Thoracic aorta (tissue), 2 donors: ENCODE measurements at regions not wholly inside any gene's neighbourhood (a gene's known extent, or its start where the extent isn't known, plus 50 kb on each side); places are given as distances from the start of the nearest gene placed in this dataset.

Experiments
- ATAC-seq: fragments of 150-250 bp; one replicate; pipeline ENCODE4 v1.8.0; 2017; ENCODE audit warnings: low read depth; ENCODE audit not compliant: insufficient number of reproducible peaks, low FRiP score
- DNase-seq: peaks from one replicate; pipeline ENCODE4 v3.0.0-alpha.2; 2020; ENCODE audit warnings: low spot score
- H3K27ac ChIP-seq, 2 donors: fragments of 200-600 bp; sonication (generic); 1 replicate in 1 of 2; 2 replicates in 1 of 2; pipeline ENCODE4 v1.5.1; 2016; ENCODE audit warnings: mild to moderate bottlenecking in 2 of 2, moderate library complexity in 2 of 2
- H3K27me3 ChIP-seq: fragments of 200-600 bp; sonication (generic); replicated peaks from 2 replicates; pipeline ENCODE4 v1.6.0; 2016; ENCODE audit warnings: mild to moderate bottlenecking; ENCODE audit not compliant: insufficient read depth
- H3K36me3 ChIP-seq: fragments of 200-600 bp; sonication (generic); one replicate; pipeline ENCODE4 v1.5.1; 2016
- H3K4me1 ChIP-seq, 2 donors: fragments of 200-600 bp; sonication (generic); 1 replicate in 1 of 2; 2 replicates in 1 of 2; pipeline versions ENCODE4 v1.5.1 to v1.6.0; 2016; ENCODE audit warnings: low read depth in 2 of 2, mild to moderate bottlenecking in 1 of 2; ENCODE audit not compliant: control insufficient read depth in 1 of 2
- H3K4me3 ChIP-seq: fragments of 200-600 bp; sonication (generic); 2 replicates; pipeline ENCODE4 v1.5.1; 2016; ENCODE audit warnings: mild to moderate bottlenecking
- H3K9me3 ChIP-seq: fragments of 200-600 bp; sonication (generic); 2 replicates; pipeline ENCODE4 v1.5.1; 2016
- CTCF ChIP-seq: fragments of 200-600 bp; sonication (generic); IDR thresholded peaks from one replicate; pipeline ENCODE4 v1.5.1; 2019; ENCODE audit warnings: antibody characterized with exemption

DNA sequence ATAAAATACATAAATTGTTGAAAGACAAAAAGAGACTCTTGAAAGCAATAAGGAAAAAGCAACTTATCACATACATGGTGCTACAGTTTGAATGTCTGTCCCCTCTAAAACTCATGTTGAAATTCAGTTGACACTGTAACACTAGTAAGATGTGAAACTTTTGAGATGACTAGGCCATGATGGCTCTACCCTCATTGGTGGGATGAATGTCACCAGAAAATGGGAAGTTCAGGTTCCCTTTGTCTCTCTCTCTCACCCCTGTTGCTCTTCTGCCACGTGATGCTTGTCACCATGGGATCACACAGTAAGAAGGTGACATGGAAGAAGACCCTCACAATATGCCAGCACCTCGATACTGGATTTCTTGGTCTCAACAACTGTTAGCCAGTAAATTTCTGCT is 50.3 kb upstream of the SPTLC1 start:
- Histone ChIP-seq H3K27me3 (no peaks in the 10 kb centered on the region), H3K9me3 (no peaks in the 10 kb centered on the region), H3K4me3 (no peak overlapping the region), H3K36me3 (no peaks in the 10 kb centered on the region), H3K27ac (no peak overlapping the region), H3K4me1 (no peaks in the 10 kb centered on the region)
- DNase-seq: no peak
- no peak for ATAC-seq
- no peak for TF ChIP-seq CTCF
